Esophagus muscularis mucosa (tissue), 4 donors: ENCODE measurements at regions not wholly inside any gene's neighbourhood (a gene's known extent, or its start where the extent isn't known, plus 50 kb on each side); places are given as distances from the start of the nearest gene placed in this dataset.

Experiments
- DNase-seq: peaks from one replicate; pipeline ENCODE4 v3.0.0-alpha.2; 2017; ENCODE audit errors: extremely low spot score
- H3K27ac ChIP-seq, 4 donors: fragments of 200-600 bp; sonication (generic); replicated peaks in 1 of 4; 1 replicate in 3 of 4; 2 replicates in 1 of 4; pipeline ENCODE4 v1.5.1; 2016 to 2019; ENCODE audit warnings: mild to moderate bottlenecking in 1 of 4
- H3K27me3 ChIP-seq, 4 donors: fragments of 200-600 bp; sonication (generic); one replicate each; pipeline versions ENCODE4 v1.5.1 to v1.6.0; 2016 to 2019
- H3K36me3 ChIP-seq, 4 donors: fragments of 200-600 bp; sonication (generic); one replicate each; pipeline ENCODE4 v1.5.1; 2016 to 2019
- H3K4me1 ChIP-seq, 4 donors: fragments of 200-600 bp; sonication (generic); one replicate each; pipeline ENCODE4 v1.5.1; 2016 to 2019
- H3K4me3 ChIP-seq, 4 donors: fragments of 200-600 bp; sonication (generic); 1 replicate in 2 of 4; 2 replicates in 2 of 4; pipeline ENCODE4 v1.5.1; 2016 to 2019; ENCODE audit warnings: mild to moderate bottlenecking in 4 of 4, moderate library complexity in 1 of 4
- H3K9me3 ChIP-seq, 4 donors: fragments of 200-600 bp; sonication (generic); 1 replicate in 3 of 4; 2 replicates in 1 of 4; pipeline ENCODE4 v1.5.1; 2016 to 2019
- CTCF ChIP-seq, 3 experiments: fragments of 200-600 bp in 2 of 3; fragments of 450-650 bp in 1 of 3; sonication (generic) in 2 of 3; IDR thresholded peaks; one replicate each; pipeline ENCODE4 v1.5.1; 2017 to 2019; ENCODE audit warnings: antibody characterized with exemption in 3 of 3, mild to moderate bottlenecking in 2 of 3, moderate library complexity in 1 of 3
- EP300 ChIP-seq: sonication (generic); formaldehyde crosslinking; IDR thresholded peaks from one replicate; pipeline ENCODE4 v1.6.1; 2017; ENCODE audit warnings: antibody characterized with exemption
- POLR2A ChIP-seq: fragments of 450-650 bp; IDR thresholded peaks from one replicate; pipeline ENCODE4 v1.6.1; 2017; ENCODE audit warnings: antibody characterized with exemption, moderate library complexity, mild to moderate bottlenecking, low read depth
- POLR2AphosphoS5 ChIP-seq, 2 donors: sonication (generic); formaldehyde crosslinking; IDR thresholded peaks; one replicate each; pipeline ENCODE4 v1.6.1; 2017; ENCODE audit warnings: antibody characterized with exemption in 2 of 2
- WGBS: methylation state at CpG from one replicate; pipeline ENCODE4 v1.1.5; 2018; 5-methylcytosine and 5-hydroxymethylcytosine counted together
- intact Hi-C: fragments of 100-400 bp; cut with DNase I; formaldehyde crosslinking; loops from one replicate; pipeline ENCODE4 v1.15.1; 2023

GRCh38 chr12:115755061-115755724, 522.3 kb downstream of the MED13L start:
- Histone ChIP-seq H3K27ac (no peak overlapping the region), H3K36me3 (no peaks in the 10 kb centered on the region), H3K27me3 (peaks cover 0 to 53% (median 0%) of the 10 kb centered on the region in 4 donors), H3K4me3 (no peak overlapping the region), H3K4me1 (peaks cover 0 to 5% (median 0%) of the 10 kb centered on the region in 4 donors), H3K9me3 (no peaks in the 10 kb centered on the region)
- TF ChIP-seq POLR2AphosphoS5 (IDR thresholded peaks at IDR 0.05) (no peak), EP300 (no peak), CTCF (IDR thresholded peaks at IDR 0.05) (no peak), POLR2A (no peak)
- intact Hi-C loops: loop anchor here (10.0 kb wide), 1 partner anchor 160 kb away; no protein-coding TSS in a partner anchor
- no peak for DNase-seq
- WGBS: 71% methylated on average over 9 of the region's 9 CpGs

GRCh38 chr12:115752913-115753726, 524.4 kb downstream of the MED13L start:
- H3K36me3 ChIP-seq: no peaks in the 10 kb centered on the region
- H3K27ac ChIP-seq: no peak overlapping the region
- DNase-seq: no peak
- no peaks in the 10 kb centered on the region for H3K9me3 ChIP-seq
- H3K4me1 ChIP-seq: peaks cover 0 to 5% (median 0%) of the 10 kb centered on the region in 4 donors
- TF ChIP-seq CTCF (IDR thresholded peaks at IDR 0.05): peak; percentile 63 to 66 (median 64)
- TF ChIP-seq EP300: no peak
- intact Hi-C loops: loop anchor here (2.0 to 10.0 kb wide), 2 partner anchors 162 to 1090 kb away; no protein-coding TSS in a partner anchor
- peaks cover 0 to 39% (median 0%) of the 10 kb centered on the region in 4 donors for H3K27me3 ChIP-seq
- H3K4me3 ChIP-seq: no peak overlapping the region
- 56% methylated on average over 5 of the region's 5 CpGs for WGBS

GRCh38 chr12:115752156-115752555, 525.3 kb downstream of the MED13L start:
- no peak for TF ChIP-seq EP300
- TF ChIP-seq POLR2A: no peak
- TF ChIP-seq CTCF (IDR thresholded peaks at IDR 0.05): no peak
- no peak for TF ChIP-seq POLR2AphosphoS5 (IDR thresholded peaks at IDR 0.05)
- Histone ChIP-seq H3K36me3 (no peaks in the 10 kb centered on the region), H3K9me3 (no peaks in the 10 kb centered on the region), H3K27ac (no peak overlapping the region), H3K27me3 (peaks cover 0 to 35% (median 0%) of the 10 kb centered on the region in 4 donors), H3K4me3 (no peak overlapping the region), H3K4me1 (peaks cover 0 to 5% (median 0%) of the 10 kb centered on the region in 4 donors)
- DNase-seq: no peak
- WGBS: 64% methylated on average over 2 of the region's 2 CpGs
- intact Hi-C loops: loop anchor here (2.0 to 10.0 kb wide), 2 partner anchors 163 to 1089 kb away; no protein-coding TSS in a partner anchor

- intact Hi-C loops: loop anchor here (10.0 kb wide), 1 partner anchor 164 kb away; no protein-coding TSS in a partner anchor
- 89% methylated on average over 1 of the region's 1 CpG for WGBS
- no peaks in the 10 kb centered on the region for H3K9me3 ChIP-seq
- H3K27me3 ChIP-seq: peaks cover 0 to 36% (median 0%) of the 10 kb centered on the region in 4 donors
- no peak overlapping the region for H3K4me3 ChIP-seq
- peaks cover 0 to 5% (median 0%) of the 10 kb centered on the region in 4 donors for H3K4me1 ChIP-seq
- H3K36me3 ChIP-seq: no peaks in the 10 kb centered on the region
- no peak for DNase-seq
- TF ChIP-seq POLR2AphosphoS5 (IDR thresholded peaks at IDR 0.05): no peak
- TF ChIP-seq CTCF (IDR thresholded peaks at IDR 0.05): no peak
- no peak for TF ChIP-seq EP300
- TF ChIP-seq POLR2A: no peak
- no peak overlapping the region for H3K27ac ChIP-seq
These were observed 527.2 kb downstream of the MED13L start for GRCh38 chr12:115750340-115750739.
